Spleen (tissue), 7 donors: ENCODE measurements at regions not wholly inside any gene's neighbourhood (a gene's known extent, or its start where the extent isn't known, plus 50 kb on each side); places are given as distances from the start of the nearest gene placed in this dataset.

Experiments
- POLR2A ChIP-seq, 3 donors: fragments of 450-650 bp; IDR thresholded peaks; one replicate each; pipeline ENCODE4 v1.5.1; 2017; ENCODE audit warnings: antibody characterized with exemption in 3 of 3, mild to moderate bottlenecking in 1 of 3
- POLR2AphosphoS5 ChIP-seq, 3 donors: sonication (generic); formaldehyde crosslinking; IDR thresholded peaks; one replicate each; pipeline ENCODE4 v1.5.1; 2017; ENCODE audit warnings: antibody characterized with exemption in 3 of 3
- TF ChIP-seq, protein P1 (sequence below), 11 experiments: fragments of 200-600 bp in 7 of 11; fragments of 450-650 bp in 4 of 11; sonication (generic) in 4 of 11; IDR thresholded peaks in 8 of 11; conservative IDR thresholded peaks in 3 of 11; 1 replicate in 7 of 11; 2 replicates in 4 of 11; pipeline versions ENCODE4 v1.4.0 to v1.8.0; 2016 to 2021; ENCODE audit warnings: antibody characterized with exemption in 11 of 11, inconsistent platforms in 4 of 11, mild to moderate bottlenecking in 1 of 11
- donor health status: DM: no; HTN: no; CAD: no; lungs with moderate emphysema.
- donor health status: DM: no; HTN: no; CAD: no.
- donor health status: DM: no; HTN: no; CAD: no.

GRCh38 chr13:83730674-83731073, 151.6 kb downstream of the SLITRK1 start:
- TF ChIP-seq, protein P1, sequence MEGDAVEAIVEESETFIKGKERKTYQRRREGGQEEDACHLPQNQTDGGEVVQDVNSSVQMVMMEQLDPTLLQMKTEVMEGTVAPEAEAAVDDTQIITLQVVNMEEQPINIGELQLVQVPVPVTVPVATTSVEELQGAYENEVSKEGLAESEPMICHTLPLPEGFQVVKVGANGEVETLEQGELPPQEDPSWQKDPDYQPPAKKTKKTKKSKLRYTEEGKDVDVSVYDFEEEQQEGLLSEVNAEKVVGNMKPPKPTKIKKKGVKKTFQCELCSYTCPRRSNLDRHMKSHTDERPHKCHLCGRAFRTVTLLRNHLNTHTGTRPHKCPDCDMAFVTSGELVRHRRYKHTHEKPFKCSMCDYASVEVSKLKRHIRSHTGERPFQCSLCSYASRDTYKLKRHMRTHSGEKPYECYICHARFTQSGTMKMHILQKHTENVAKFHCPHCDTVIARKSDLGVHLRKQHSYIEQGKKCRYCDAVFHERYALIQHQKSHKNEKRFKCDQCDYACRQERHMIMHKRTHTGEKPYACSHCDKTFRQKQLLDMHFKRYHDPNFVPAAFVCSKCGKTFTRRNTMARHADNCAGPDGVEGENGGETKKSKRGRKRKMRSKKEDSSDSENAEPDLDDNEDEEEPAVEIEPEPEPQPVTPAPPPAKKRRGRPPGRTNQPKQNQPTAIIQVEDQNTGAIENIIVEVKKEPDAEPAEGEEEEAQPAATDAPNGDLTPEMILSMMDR (IDR thresholded peaks at IDR 0.05 in 8 of 11, conservative IDR thresholded peaks at IDR 0.05 in 3 of 11) = no peak
- TF ChIP-seq POLR2A (IDR thresholded peaks at IDR 0.05) = no peak
- TF ChIP-seq POLR2AphosphoS5 (IDR thresholded peaks at IDR 0.05) = no peak
